SU-DHL-6 (cell line): ENCODE measurements at regions not wholly inside any gene's neighbourhood (a gene's known extent, or its start where the extent isn't known, plus 50 kb on each side); places are given as distances from the start of the nearest gene placed in this dataset.

Source experiments
- H2AFZ ChIP-seq: fragments of 200-600 bp; sonication (generic); 2 replicates; pipeline ENCODE4 v1.6.1; 2014; ENCODE audit warnings: low read depth, mild to moderate bottlenecking, moderate library complexity, mixed read lengths, antibody characterized with exemption, low read length; ENCODE audit not compliant: severe bottlenecking
- H3F3A ChIP-seq: fragments of 200-600 bp; shearing (Covaris generic); 2 replicates; pipeline ENCODE4 v1.6.0; 2016; ENCODE audit warnings: antibody characterized with exemption, mild to moderate bottlenecking; ENCODE audit not compliant: insufficient read depth
- H3K27ac ChIP-seq: fragments of 200-600 bp; sonication (generic); 2 replicates; pipeline ENCODE4 v1.5.1; 2016; ENCODE audit warnings: low read depth, mild to moderate bottlenecking, low read length, moderate library complexity, mixed read lengths
- H3K27me3 ChIP-seq: fragments of 200-600 bp; sonication (generic), shearing (Covaris generic); 2 replicates; pipeline ENCODE4 v1.6.0; 2014; ENCODE audit warnings: mild to moderate bottlenecking, low read length
- H3K36me3 ChIP-seq: fragments of 200-600 bp; sonication (generic); 2 replicates; pipeline ENCODE4 v1.6.1; 2014; ENCODE audit warnings: mild to moderate bottlenecking, low read length, mixed read lengths
- H3K4me2 ChIP-seq: fragments of 300-600, 200-600 bp; shearing (Covaris generic), sonication (generic); 2 replicates; pipeline ENCODE4 v1.6.0; 2014; ENCODE audit warnings: low read length, low read depth, mild to moderate bottlenecking; ENCODE audit not compliant: poor library complexity, severe bottlenecking
- H3K4me3 ChIP-seq: fragments of 200-600 bp; sonication (generic); 2 replicates; pipeline ENCODE4 v1.5.1; 2014; ENCODE audit warnings: antibody characterized with exemption, low read length, mild to moderate bottlenecking, mixed read lengths; ENCODE audit not compliant: insufficient read depth, poor library complexity, severe bottlenecking
- H3K79me2 ChIP-seq: fragments of 200-600 bp; sonication (generic); 2 replicates; pipeline ENCODE4 v1.6.1; 2014; ENCODE audit warnings: mild to moderate bottlenecking, low read length, moderate library complexity; ENCODE audit not compliant: insufficient read depth
- H3K9ac ChIP-seq: fragments of 200-600 bp; sonication (generic); 2 replicates; pipeline ENCODE4 v1.7.0; 2014; ENCODE audit warnings: mild to moderate bottlenecking, low read length
- H3K9me2 ChIP-seq: fragments of 200-600 bp; sonication (generic); replicated peaks from 2 replicates; pipeline ENCODE4 v1.6.1; 2014; ENCODE audit warnings: low read length; ENCODE audit not compliant: insufficient read depth
- H3K9me3 ChIP-seq: fragments of 200-600 bp; sonication (generic); 2 replicates; pipeline ENCODE4 v1.6.1; 2014; ENCODE audit warnings: low read length, mixed read lengths; ENCODE audit not compliant: insufficient read depth
- H4K20me1 ChIP-seq: fragments of 200-600 bp; sonication (generic); 2 replicates; pipeline ENCODE4 v1.6.1; 2014; ENCODE audit warnings: low read depth, mild to moderate bottlenecking, antibody characterized with exemption, low read length, moderate library complexity, mixed read lengths
- CTCF ChIP-seq: fragments of 200-600 bp; sonication (generic); IDR thresholded peaks from one replicate; pipeline ENCODE4 v1.5.1; 2017; ENCODE audit warnings: antibody characterized with exemption, mild to moderate bottlenecking, low read length, moderate library complexity; ENCODE audit not compliant: insufficient read depth, poor library complexity, severe bottlenecking
- EZH2phosphoT487 ChIP-seq: fragments of 200-600 bp; sonication (generic), shearing (Covaris generic); conservative IDR thresholded peaks from 2 replicates; pipeline ENCODE4 v1.6.1; 2018; ENCODE audit warnings: mild to moderate bottlenecking, antibody characterized with exemption, low read length, moderate library complexity, mixed read lengths

GRCh38 chr4:180926277-180926676 lies 1316.9 kb upstream of the TENM3 start:
- Histone ChIP-seq H4K20me1 (no peaks in the 10 kb centered on the region), H3K27me3 (no peaks in the 10 kb centered on the region), H2AFZ (no peak overlapping the region), H3K9ac (no peak overlapping the region), H3K4me2 (no peak overlapping the region), H3K9me2 (no peaks in the 10 kb centered on the region), H3K9me3 (no peaks in the 10 kb centered on the region), H3K36me3 (no peaks in the 10 kb centered on the region), H3K27ac (no peak overlapping the region), H3F3A (no peaks in the 10 kb centered on the region), H3K4me3 (no peak overlapping the region), H3K79me2 (no peaks in the 10 kb centered on the region)
- TF ChIP-seq CTCF, result no peak
- TF ChIP-seq EZH2phosphoT487, result no peak

GRCh38 chr4:180932370-180933001 lies 1310.7 kb upstream of the TENM3 start:
- no peaks in the 10 kb centered on the region for H3K9me3 ChIP-seq
- no peak overlapping the region for H3K27ac ChIP-seq

GRCh38 chr4:180937083-180937482 lies 1306.1 kb upstream of the TENM3 start:
- no peaks in the 10 kb centered on the region for H3K9me2 ChIP-seq
- no peaks in the 10 kb centered on the region for H3K79me2 ChIP-seq
- H3K36me3 ChIP-seq, result no peaks in the 10 kb centered on the region
- no peak overlapping the region for H2AFZ ChIP-seq
- no peaks in the 10 kb centered on the region for H3K9me3 ChIP-seq
- no peaks in the 10 kb centered on the region for H3K27me3 ChIP-seq
- H3F3A ChIP-seq, result no peaks in the 10 kb centered on the region
- no peaks in the 10 kb centered on the region for H4K20me1 ChIP-seq
- H3K4me3 ChIP-seq, result no peak overlapping the region
- H3K27ac ChIP-seq, result no peak overlapping the region
- H3K9ac ChIP-seq, result no peak overlapping the region
- no peak overlapping the region for H3K4me2 ChIP-seq
- TF ChIP-seq CTCF (no peak), EZH2phosphoT487 (no peak)

More at GRCh38 chr4:180932370-180933001, 1310.7 kb upstream of the TENM3 start:
- Histone ChIP-seq H3F3A (no peaks in the 10 kb centered on the region), H3K27me3 (no peaks in the 10 kb centered on the region), H3K4me2 (no peak overlapping the region), H3K9ac (no peak overlapping the region), H3K9me2 (no peaks in the 10 kb centered on the region), H3K4me3 (no peak overlapping the region), H3K79me2 (no peaks in the 10 kb centered on the region), H3K36me3 (no peaks in the 10 kb centered on the region), H4K20me1 (no peaks in the 10 kb centered on the region), H2AFZ (no peak overlapping the region)
- TF ChIP-seq CTCF (no peak), EZH2phosphoT487 (no peak)
